Astrocyte of the cerebellum (primary cell): ENCODE measurements at regions not wholly inside any gene's neighbourhood (a gene's known extent, or its start where the extent isn't known, plus 50 kb on each side); places are given as distances from the start of the nearest gene placed in this dataset.

Experiments
- DNase-seq: peaks from one replicate; pipeline ENCODE4 v3.0.0-alpha.2; 2011; ENCODE audit warnings: low read depth
- H3K4me3 ChIP-seq: 2 replicates; pipeline ENCODE4 v1.5.1; 2011; ENCODE audit warnings: mild to moderate bottlenecking, low read depth, low read length, moderate library complexity
- in situ Hi-C: cut with HindIII; loops from 2 replicates; pipeline ENCODE4 v1.10.0; 2017; ENCODE audit warnings: low sequenced_read_pairs
- TF ChIP-seq, protein P1 (sequence below): IDR thresholded peaks from 2 replicates; pipeline ENCODE4 v1.5.1; 2012; ENCODE audit warnings: low read length, low read depth, moderate library complexity, mild to moderate bottlenecking; ENCODE audit errors: missing control alignments

DNA sequence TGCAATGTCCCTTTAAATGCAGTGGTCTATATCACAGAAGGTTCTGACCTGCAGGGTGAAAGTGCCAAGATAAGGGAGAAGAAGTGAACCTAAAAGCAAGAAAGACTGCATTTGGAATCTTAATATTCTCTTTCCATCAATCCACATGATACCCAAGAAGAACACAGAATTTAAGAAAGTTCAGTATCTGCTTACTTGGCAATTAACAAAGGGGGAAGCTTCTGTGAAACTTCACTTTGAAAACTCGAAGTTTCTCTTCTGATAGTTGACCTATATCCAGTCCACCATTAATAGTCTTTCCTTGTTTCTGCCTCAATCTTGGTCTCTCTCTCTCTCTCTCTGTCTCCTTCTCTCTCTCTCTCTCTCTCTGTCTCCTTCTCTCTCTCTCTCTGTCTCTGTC is 592.0 kb downstream of the UTRN start:
- TF ChIP-seq, protein P1, sequence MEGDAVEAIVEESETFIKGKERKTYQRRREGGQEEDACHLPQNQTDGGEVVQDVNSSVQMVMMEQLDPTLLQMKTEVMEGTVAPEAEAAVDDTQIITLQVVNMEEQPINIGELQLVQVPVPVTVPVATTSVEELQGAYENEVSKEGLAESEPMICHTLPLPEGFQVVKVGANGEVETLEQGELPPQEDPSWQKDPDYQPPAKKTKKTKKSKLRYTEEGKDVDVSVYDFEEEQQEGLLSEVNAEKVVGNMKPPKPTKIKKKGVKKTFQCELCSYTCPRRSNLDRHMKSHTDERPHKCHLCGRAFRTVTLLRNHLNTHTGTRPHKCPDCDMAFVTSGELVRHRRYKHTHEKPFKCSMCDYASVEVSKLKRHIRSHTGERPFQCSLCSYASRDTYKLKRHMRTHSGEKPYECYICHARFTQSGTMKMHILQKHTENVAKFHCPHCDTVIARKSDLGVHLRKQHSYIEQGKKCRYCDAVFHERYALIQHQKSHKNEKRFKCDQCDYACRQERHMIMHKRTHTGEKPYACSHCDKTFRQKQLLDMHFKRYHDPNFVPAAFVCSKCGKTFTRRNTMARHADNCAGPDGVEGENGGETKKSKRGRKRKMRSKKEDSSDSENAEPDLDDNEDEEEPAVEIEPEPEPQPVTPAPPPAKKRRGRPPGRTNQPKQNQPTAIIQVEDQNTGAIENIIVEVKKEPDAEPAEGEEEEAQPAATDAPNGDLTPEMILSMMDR = no peak
- DNase-seq = no peak
- in situ Hi-C loops = no loop called here
- H3K4me3 ChIP-seq = no peak overlapping the region

DNA sequence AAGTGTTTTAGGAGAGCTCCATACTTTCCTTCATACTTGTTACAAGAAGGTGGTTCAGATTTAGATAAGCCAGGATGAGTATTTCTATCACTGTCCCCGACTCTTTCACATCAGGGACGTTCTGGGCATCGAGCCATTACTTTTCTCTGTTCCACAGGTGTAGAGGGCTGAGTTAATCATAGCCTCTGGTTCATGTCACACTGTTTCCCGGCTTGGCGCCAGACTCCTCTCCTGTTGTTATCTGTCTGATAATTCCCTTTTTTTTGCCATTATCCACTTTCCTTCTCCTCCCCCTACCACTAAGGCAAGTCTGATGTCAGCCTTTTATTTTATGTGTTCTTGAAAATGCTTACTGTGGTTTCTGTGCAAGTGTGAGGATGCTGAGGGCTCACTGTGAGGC is 593.4 kb downstream of the UTRN start:
- DNase-seq = no peak
- in situ Hi-C loops = no loop called here
- TF ChIP-seq, protein P1 = no peak
- no peak overlapping the region for H3K4me3 ChIP-seq

DNA sequence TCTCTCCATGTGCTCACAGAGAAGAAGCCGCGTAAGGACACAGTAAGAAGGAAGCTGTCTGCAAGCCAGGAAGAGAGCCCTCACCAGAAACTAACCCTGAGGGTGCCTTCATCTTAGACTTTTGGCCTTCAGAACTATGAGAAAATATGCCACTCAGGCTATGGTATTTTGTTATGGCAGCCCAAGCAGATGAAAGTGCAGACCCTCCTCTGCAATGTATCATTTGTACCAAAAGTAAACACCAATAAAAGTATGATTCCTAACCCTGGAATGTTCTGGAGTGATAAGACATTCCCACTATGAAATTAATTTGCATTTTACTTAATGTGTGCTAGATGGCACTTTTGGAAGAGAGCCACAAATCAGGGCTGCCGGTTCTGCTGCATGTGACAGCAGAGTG is 594.3 kb downstream of the UTRN start:
- H3K4me3 ChIP-seq = no peak overlapping the region
- TF ChIP-seq, protein P1 = no peak
- DNase-seq = no peak
- in situ Hi-C loops = no loop called here

DNA sequence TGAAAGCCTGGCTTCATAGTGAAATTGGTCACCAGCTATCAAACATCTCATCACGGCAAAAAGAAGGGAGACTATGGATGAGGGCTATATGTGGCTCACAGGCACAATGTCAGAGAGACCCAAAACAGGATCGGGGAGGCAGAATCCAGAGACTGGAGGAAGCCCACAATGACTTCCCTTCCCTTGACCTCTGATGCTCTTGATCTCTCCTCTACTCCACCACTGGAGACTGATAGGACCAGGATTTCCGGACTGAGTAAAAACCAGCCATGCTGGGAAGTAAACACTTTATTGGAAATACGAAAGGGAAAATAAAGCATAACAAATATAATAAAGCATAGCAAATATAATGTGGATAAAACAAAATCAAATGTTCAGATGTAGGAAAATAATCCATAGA is 597.3 kb downstream of the UTRN start:
- no peak overlapping the region for H3K4me3 ChIP-seq
- DNase-seq = no peak
- in situ Hi-C loops = no loop called here
- TF ChIP-seq, protein P1 = no peak

DNA sequence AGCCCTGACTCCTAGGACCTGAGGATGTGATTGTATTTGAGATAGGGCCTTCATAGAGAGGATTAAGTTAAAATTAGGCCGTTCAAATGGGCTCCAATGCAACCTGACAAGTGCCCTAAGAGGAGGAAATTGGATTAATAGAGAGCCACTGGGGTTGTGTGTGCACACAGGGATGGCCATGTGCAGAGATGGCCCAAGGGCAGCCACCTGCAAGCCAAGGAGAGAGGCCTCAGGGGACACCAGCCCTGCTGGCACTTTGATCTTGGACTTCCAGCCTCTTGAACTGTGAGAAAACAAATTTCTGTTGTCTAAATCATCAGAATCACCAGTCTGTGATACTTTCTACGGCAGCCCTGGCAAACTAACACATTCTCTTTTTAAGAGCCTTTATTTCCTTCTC is 598.8 kb downstream of the UTRN start:
- DNase-seq = no peak
- no peak overlapping the region for H3K4me3 ChIP-seq
- in situ Hi-C loops = no loop called here
- TF ChIP-seq, protein P1 = no peak

DNA sequence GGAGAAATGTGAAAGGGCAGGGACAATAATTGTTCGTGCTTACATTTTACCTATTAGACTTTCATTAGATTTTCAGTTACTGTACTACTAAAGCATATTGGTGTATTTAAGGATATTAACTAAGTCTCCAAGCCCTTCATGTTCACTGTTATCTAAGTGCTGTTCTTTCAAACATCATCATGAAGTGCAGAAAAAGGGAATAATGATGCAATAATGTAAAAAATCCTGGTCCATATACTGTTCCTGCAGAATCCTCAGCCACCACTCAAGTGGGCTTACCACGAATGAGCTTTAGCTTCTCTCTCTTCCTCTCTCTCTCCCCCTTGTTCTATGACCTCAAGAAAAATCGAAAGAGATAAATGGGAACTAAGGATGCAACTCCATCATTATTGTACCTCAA is 600.7 kb downstream of the UTRN start:
- in situ Hi-C loops = no loop called here
- no peak overlapping the region for H3K4me3 ChIP-seq
- DNase-seq = no peak
- TF ChIP-seq, protein P1 = no peak

DNA sequence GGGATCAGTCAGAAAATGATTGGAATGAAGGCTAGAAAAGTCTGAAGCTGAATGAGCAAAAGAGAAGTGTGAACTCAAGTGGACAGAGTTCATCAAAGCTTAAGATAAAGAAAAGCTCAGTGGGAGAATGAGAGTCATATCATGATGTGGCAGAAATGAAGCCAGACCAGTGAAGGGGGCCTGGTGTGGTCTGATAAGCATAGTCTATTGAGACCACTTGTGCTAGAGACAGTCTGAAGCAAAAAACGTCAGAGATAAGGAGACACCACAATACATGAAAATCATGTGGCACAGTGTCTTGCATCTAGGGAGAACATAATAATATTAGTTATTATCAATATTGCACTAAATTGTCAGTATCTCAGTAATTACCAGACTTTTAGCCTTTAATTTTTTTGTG is 601.5 kb downstream of the UTRN start:
- DNase-seq = no peak
- no peak overlapping the region for H3K4me3 ChIP-seq
- in situ Hi-C loops = no loop called here
- TF ChIP-seq, protein P1 = no peak
